Endothelial cell of hepatic sinusoid (primary cell): ENCODE measurements at regions not wholly inside any gene's neighbourhood (a gene's known extent, or its start where the extent isn't known, plus 50 kb on each side); places are given as distances from the start of the nearest gene placed in this dataset.

Experiments used
- in situ Hi-C: cut with HindIII; loops from 2 replicates; pipeline ENCODE4 v1.10.0; 2017; ENCODE audit warnings: low sequenced_read_pairs

GRCh38 chr3:79848876-79849275 lies 81.1 kb upstream of the ROBO1 start:
- in situ Hi-C loops: no loop called here

- in situ Hi-C loops: no loop called here
Observed at GRCh38 chr3:79847928-79848327, 80.1 kb upstream of the ROBO1 start.

- in situ Hi-C loops: no loop called here
Observed at GRCh38 chr3:79846148-79846933, 78.5 kb upstream of the ROBO1 start.

- in situ Hi-C loops: no loop called here
Observed at GRCh38 chr3:79845546-79845945, 77.7 kb upstream of the ROBO1 start.

GRCh38 chr3:79844176-79844575 lies 76.4 kb upstream of the ROBO1 start:
- in situ Hi-C loops: no loop called here

- in situ Hi-C loops: no loop called here
Observed at GRCh38 chr3:79843180-79843579, 75.4 kb upstream of the ROBO1 start.

- in situ Hi-C loops: no loop called here
Observed at GRCh38 chr3:79835701-79836100, 67.9 kb upstream of the ROBO1 start.

- in situ Hi-C loops: no loop called here
Observed at GRCh38 chr3:79824166-79824565, 56.4 kb upstream of the ROBO1 start.

- in situ Hi-C loops: no loop called here
Observed at GRCh38 chr3:79822076-79822475, 54.3 kb upstream of the ROBO1 start.

- in situ Hi-C loops: no loop called here
Observed at GRCh38 chr3:79820089-79820488, 52.3 kb upstream of the ROBO1 start.

GRCh38 chr3:79818015-79818414 lies 50.2 kb upstream of the ROBO1 start:
- in situ Hi-C loops: no loop called here
